Breast epithelium (tissue), 3 donors: ENCODE measurements at regions not wholly inside any gene's neighbourhood (a gene's known extent, or its start where the extent isn't known, plus 50 kb on each side); places are given as distances from the start of the nearest gene placed in this dataset.

Experiments
- POLR2A ChIP-seq: fragments of 450-650 bp; IDR thresholded peaks from one replicate; pipeline ENCODE4 v1.6.1; 2016; ENCODE audit warnings: antibody characterized with exemption, mild to moderate bottlenecking, moderate library complexity
- POLR2AphosphoS5 ChIP-seq, 3 donors: sonication (generic); formaldehyde crosslinking; IDR thresholded peaks; one replicate each; pipeline ENCODE4 v1.6.1; 2017; ENCODE audit warnings: antibody characterized with exemption in 3 of 3
- TF ChIP-seq, protein P1 (sequence below), 3 donors: fragments of 450-650 bp; IDR thresholded peaks; one replicate each; pipeline ENCODE4 v1.5.1; 2016 to 2017; ENCODE audit warnings: antibody characterized with exemption in 3 of 3, mild to moderate bottlenecking in 3 of 3, moderate library complexity in 3 of 3

DNA sequence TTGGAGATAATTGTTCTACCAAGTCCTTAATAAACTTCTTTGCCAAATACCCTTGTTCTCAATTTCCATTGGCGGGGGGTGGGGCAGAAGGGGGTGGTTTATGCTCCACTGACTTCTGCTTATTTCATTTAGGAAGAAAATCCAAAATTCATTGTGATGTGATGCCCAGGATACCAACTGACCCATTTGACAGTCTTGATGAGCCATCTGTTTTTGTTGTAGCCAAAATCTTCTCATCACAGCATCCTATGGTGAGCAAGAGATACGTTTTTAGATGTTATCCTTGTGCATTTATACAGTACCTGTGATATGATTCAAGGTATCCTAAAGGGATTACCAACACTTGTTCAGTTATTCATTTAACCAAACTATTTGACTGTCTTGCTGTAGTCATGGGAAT lies 108.5 kb upstream of the BMP5 start:
- TF ChIP-seq, protein P1, sequence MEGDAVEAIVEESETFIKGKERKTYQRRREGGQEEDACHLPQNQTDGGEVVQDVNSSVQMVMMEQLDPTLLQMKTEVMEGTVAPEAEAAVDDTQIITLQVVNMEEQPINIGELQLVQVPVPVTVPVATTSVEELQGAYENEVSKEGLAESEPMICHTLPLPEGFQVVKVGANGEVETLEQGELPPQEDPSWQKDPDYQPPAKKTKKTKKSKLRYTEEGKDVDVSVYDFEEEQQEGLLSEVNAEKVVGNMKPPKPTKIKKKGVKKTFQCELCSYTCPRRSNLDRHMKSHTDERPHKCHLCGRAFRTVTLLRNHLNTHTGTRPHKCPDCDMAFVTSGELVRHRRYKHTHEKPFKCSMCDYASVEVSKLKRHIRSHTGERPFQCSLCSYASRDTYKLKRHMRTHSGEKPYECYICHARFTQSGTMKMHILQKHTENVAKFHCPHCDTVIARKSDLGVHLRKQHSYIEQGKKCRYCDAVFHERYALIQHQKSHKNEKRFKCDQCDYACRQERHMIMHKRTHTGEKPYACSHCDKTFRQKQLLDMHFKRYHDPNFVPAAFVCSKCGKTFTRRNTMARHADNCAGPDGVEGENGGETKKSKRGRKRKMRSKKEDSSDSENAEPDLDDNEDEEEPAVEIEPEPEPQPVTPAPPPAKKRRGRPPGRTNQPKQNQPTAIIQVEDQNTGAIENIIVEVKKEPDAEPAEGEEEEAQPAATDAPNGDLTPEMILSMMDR (IDR thresholded peaks at IDR 0.05), result no peak
- TF ChIP-seq POLR2A (no peak), POLR2AphosphoS5 (IDR thresholded peaks at IDR 0.05) (no peak)
